ENCODE measurements at regions not wholly inside any gene's neighbourhood (a gene's known extent, or its start where the extent isn't known, plus 50 kb on each side); places are given as distances from the start of the nearest gene placed in this dataset.

DNA sequence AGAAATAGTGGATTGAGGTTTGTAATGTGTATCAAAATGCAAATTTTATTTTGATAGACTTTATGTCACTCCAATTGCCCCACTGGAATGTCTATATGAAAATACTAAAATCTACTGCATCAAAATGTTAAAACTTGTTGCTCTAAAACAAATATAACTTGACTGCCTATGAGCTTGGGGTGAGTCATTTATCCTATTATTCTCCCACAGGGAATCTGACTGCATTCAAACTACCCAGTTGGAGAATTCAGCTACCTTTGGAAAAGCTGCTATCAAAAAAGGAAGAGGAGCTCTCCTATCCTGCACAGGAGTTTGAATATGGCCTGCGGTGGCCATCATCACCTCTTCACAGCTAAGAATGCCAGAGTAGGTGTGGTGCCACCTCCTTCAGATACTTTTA, 173.1 kb downstream of the KLHL28 start:
- intact Hi-C loops (cut with DNase I), result no loop called here
- peaks cover 0 to 4% (median 0%) of the 10 kb centered on the region in 11 donors for H3K9me3 ChIP-seq
- 64 to 65% methylated on average over 1 of the region's 1 CpG for WGBS, 2 donors
- H3K27me3 ChIP-seq, result no peaks in the 10 kb centered on the region
- TF ChIP-seq, protein P1, sequence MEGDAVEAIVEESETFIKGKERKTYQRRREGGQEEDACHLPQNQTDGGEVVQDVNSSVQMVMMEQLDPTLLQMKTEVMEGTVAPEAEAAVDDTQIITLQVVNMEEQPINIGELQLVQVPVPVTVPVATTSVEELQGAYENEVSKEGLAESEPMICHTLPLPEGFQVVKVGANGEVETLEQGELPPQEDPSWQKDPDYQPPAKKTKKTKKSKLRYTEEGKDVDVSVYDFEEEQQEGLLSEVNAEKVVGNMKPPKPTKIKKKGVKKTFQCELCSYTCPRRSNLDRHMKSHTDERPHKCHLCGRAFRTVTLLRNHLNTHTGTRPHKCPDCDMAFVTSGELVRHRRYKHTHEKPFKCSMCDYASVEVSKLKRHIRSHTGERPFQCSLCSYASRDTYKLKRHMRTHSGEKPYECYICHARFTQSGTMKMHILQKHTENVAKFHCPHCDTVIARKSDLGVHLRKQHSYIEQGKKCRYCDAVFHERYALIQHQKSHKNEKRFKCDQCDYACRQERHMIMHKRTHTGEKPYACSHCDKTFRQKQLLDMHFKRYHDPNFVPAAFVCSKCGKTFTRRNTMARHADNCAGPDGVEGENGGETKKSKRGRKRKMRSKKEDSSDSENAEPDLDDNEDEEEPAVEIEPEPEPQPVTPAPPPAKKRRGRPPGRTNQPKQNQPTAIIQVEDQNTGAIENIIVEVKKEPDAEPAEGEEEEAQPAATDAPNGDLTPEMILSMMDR (IDR thresholded peaks at IDR 0.05), result no peak
- no peak overlapping the region for H3K27ac ChIP-seq
- DNase-seq (no peak), ATAC-seq (no peak)
- H3K4me1 ChIP-seq, result no peaks in the 10 kb centered on the region
- no peak overlapping the region for H3K4me3 ChIP-seq
- H3K36me3 ChIP-seq, result no peaks in the 10 kb centered on the region

DNA sequence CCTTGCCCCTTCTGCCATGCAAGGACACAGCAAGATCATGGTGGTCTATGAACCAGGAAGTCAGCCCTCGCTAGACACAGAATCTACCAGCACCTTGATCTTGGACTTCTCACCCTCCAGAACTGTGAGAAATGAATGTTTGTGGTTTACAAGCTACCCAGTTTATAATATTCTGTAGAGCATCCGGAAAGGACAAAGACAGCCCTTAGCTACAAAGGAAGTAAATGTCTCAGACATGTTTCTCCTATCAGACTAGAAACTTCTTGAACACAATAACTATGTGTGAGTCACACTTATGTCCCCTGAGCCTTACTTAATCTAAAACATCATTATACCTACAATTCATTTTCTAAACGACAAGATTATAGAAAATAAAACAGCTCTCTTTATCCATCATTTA, 176.7 kb downstream of the KLHL28 start:
- ATAC-seq (no peak), DNase-seq (no peak)
- Histone ChIP-seq H3K36me3 (no peaks in the 10 kb centered on the region), H3K27ac (no peak overlapping the region), H3K9me3 (peaks cover 0 to 4% (median 0%) of the 10 kb centered on the region in 11 donors), H3K4me1 (no peaks in the 10 kb centered on the region), H3K27me3 (no peaks in the 10 kb centered on the region), H3K4me3 (no peak overlapping the region)
- TF ChIP-seq, protein P1 (IDR thresholded peaks at IDR 0.05), result no peak
- 62 to 71% methylated on average over 3 of the region's 3 CpGs for WGBS, 2 donors
- intact Hi-C loops (cut with DNase I), result no loop called here

DNA sequence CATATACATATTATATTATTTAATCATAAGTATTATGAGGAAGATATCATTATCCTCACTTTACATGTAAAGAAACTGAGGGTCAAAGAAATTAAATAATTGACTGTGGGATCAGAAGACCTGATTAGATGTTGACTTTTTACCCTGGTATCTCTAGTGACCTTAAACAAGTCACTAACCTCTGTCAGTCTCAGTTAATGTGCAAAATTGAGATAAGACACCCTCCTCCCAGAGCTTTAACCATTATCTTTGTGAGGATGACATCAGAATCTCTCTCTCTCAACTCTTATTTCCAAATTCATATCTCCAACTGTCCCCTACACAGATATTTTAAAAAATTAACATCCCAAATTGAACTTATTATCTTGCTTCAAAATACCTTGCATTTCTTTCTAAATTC, 177.8 kb downstream of the KLHL28 start:
- Histone ChIP-seq H3K27me3 (no peaks in the 10 kb centered on the region), H3K4me1 (no peaks in the 10 kb centered on the region), H3K4me3 (no peak overlapping the region), H3K9me3 (no peaks in the 10 kb centered on the region), H3K27ac (no peak overlapping the region), H3K36me3 (no peaks in the 10 kb centered on the region)
- no peak for DNase-seq
- no peak for ATAC-seq
- intact Hi-C loops (cut with DNase I), result no loop called here
- TF ChIP-seq, protein P1 (IDR thresholded peaks at IDR 0.05), result no peak

DNA sequence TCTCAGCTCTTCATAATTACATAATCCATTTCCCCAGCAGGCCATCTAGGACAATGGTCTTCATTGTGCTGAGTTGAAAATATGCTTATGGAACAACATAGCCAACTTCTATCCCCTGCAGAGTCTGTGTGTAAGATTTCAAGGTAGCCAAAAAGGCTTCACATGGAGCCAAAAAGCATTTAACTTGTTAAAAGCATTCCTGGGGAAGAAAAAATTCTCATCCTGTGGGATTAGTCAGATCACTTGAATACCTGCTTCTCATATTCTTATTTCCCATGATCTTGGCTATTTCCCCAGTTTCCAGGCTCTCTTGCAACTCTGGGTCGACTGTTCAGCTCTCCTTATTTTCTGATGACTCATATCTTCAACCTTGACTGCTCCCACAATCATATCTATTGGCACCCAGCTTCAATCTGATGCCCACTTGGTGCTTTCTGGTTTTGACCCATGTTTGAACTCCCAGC, 178.9 kb downstream of the KLHL28 start:
- ATAC-seq (no peak), DNase-seq (no peak)
- TF ChIP-seq, protein P1 (IDR thresholded peaks at IDR 0.05), result no peak
- intact Hi-C loops (cut with DNase I), result no loop called here
- no peaks in the 10 kb centered on the region for H3K4me1 ChIP-seq
- no peaks in the 10 kb centered on the region for H3K27me3 ChIP-seq
- H3K36me3 ChIP-seq, result no peaks in the 10 kb centered on the region
- H3K9me3 ChIP-seq, result no peaks in the 10 kb centered on the region
- WGBS, 2 donors, result 31 to 33% methylated on average over 1 of the region's 1 CpG
- H3K4me3 ChIP-seq, result no peak overlapping the region
- no peak overlapping the region for H3K27ac ChIP-seq

DNA sequence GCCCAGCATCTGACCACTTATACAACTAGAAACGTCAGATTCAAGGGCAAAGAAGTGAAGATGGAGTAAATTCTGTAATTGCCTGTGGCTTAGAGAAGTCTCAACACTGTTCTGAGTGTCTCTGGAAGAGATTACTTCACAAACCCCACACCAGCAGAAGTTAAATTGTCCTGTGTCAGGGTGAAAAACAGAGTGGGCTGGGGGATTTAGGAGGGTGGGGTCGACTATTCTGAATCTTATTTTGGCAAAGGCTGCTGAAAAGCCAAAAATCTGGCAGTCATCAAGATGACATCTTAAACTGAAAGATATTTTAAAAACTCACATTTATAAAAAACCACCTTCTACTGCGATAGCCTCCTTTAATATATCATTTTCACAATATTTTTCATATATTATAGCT, 180.8 kb downstream of the KLHL28 start:
- Histone ChIP-seq H3K9me3 (no peaks in the 10 kb centered on the region), H3K4me3 (no peak overlapping the region), H3K4me1 (no peaks in the 10 kb centered on the region), H3K36me3 (no peaks in the 10 kb centered on the region), H3K27ac (no peak overlapping the region), H3K27me3 (no peaks in the 10 kb centered on the region)
- TF ChIP-seq, protein P1 (IDR thresholded peaks at IDR 0.05), result no peak
- ATAC-seq (no peak), DNase-seq (no peak)
- WGBS, 2 donors, result 29 to 42% methylated on average over 3 of the region's 3 CpGs
- intact Hi-C loops (cut with DNase I), result no loop called here

Measured in heart right ventricle (tissue), 16 donors.